LNCAP (cell line): ENCODE measurements at regions not wholly inside any gene's neighbourhood (a gene's known extent, or its start where the extent isn't known, plus 50 kb on each side); places are given as distances from the start of the nearest gene placed in this dataset.

Source experiments
- TF ChIP-seq, protein P1 (sequence below): fragments of 450-650 bp; IDR thresholded peaks from 2 replicates; pipeline ENCODE4 v1.5.1; 2017; ENCODE audit warnings: mild to moderate bottlenecking

DNA sequence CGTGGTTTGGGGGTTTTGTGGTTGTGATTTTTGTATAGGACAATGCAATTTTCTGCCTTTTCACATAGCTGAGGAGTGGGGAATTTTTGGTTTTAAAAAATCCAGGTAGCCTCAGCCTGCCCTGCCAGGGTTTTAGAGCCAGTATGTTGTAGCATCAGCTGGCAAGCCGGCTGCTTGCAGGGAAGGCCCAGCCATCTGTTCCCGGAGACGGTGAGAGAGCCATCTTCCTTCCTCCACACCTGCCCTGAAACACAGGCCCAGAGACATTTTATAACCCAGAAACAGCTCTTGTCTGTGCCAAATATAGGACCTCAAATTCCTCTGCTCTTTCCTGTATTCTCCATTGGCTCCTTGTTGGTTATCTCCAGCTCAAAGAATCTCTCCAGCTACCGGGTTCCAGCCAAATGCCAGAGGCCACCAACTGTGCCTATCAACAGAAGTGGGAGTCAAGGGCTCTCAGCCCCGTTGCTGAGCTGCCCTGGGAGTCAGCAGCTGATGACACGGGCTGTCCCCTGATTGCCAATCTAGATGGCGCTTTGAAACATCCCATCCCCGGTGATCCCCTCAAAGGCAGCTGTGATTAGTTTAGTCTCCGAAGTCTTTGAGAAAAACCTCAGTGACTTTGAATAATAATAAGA is 595.2 kb downstream of the MID1IP1 start:
- TF ChIP-seq, protein P1, sequence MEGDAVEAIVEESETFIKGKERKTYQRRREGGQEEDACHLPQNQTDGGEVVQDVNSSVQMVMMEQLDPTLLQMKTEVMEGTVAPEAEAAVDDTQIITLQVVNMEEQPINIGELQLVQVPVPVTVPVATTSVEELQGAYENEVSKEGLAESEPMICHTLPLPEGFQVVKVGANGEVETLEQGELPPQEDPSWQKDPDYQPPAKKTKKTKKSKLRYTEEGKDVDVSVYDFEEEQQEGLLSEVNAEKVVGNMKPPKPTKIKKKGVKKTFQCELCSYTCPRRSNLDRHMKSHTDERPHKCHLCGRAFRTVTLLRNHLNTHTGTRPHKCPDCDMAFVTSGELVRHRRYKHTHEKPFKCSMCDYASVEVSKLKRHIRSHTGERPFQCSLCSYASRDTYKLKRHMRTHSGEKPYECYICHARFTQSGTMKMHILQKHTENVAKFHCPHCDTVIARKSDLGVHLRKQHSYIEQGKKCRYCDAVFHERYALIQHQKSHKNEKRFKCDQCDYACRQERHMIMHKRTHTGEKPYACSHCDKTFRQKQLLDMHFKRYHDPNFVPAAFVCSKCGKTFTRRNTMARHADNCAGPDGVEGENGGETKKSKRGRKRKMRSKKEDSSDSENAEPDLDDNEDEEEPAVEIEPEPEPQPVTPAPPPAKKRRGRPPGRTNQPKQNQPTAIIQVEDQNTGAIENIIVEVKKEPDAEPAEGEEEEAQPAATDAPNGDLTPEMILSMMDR = no peak

- TF ChIP-seq, protein P1 = no peak
Measured at GRCh38 chrX:39397561-39398199, 596.4 kb downstream of the MID1IP1 start.

GRCh38 chrX:39398215-39398962 is 597.1 kb downstream of the MID1IP1 start:
- TF ChIP-seq, protein P1 = no peak

DNA sequence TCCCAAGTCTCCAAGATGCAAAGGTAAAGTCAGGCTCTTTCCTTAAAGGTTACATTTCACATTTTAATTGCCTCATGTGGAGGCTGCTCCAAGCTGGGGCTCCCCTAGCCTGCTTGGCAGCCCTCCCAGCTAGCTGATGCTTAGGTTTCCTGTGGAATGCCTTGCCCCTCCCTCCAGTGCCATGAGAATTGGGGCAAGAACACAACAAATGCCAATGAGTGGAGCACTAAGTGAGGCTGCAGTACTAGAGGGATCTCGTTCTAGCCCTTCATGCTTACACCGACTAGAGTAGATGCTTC is 597.7 kb downstream of the MID1IP1 start:
- TF ChIP-seq, protein P1 = no peak

DNA sequence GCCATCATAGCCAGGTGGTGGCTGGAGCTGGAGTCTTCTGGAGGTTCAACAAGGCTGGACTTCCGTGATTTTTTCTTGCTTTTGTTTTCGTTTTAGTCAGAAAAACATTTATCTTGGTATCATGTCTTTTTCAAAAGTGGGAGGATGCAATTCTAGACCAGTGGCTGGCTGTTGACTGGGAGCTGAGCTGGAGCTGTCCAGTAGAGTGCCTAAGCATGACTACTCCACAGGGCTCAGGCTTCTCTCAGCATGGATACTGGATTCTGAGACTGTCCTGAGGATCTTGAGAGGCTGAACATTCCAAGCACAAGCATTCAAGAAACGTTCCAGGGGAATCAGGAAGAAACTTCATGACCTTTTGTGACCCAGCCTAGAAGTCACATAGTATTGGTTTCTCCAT is 598.1 kb downstream of the MID1IP1 start:
- TF ChIP-seq, protein P1 = no peak

DNA sequence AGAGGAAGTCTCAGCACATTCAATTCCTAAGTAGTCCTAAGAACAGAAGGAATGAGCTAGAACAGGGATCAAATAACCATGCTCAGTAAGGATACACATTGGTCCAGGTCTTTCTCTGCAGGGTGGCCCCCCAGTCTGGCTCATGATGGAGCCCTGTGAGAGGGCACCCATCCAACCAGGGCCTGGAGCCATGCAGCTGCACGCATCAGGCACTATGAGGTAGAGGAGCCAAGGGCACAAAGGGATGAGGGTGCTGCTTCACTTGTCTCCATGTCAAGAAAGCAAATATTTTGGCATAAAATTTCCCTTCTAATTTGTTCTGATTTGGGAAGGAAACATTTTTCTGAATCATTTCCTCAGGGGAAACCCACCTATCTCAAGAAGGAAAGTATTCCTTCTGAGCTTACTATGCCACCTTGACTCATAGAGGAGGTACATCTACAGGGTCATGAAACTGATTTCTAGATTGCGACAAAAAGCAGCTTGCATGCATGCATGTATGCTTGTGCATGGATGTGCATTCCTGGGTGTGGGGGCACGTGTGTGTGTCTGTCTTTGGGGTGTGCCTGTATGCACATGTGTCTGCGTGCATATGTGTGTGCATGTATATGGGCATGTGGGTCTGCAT is 600.3 kb downstream of the MID1IP1 start:
- TF ChIP-seq, protein P1 = no peak

DNA sequence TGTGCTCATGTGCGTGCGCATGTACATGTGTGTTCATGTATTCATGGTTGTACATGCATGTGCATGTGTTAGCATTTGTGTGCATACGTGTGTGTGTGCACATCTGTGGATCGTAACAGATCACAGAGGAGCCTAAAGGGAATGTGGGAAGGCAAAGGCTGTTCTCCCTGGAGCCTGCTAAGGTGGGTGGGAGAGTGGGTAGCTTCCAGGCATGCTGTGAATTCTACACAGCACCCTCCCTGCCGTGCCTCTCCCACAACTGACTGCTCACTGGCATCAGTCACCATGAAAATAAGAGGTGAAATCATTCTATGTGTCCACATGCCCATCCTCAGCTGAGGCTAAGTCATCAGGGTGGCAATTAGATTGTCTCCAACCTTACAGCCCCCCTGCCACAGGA is 600.9 kb downstream of the MID1IP1 start:
- TF ChIP-seq, protein P1 = no peak
